ENCODE measurements at regions not wholly inside any gene's neighbourhood (a gene's known extent, or its start where the extent isn't known, plus 50 kb on each side); places are given as distances from the start of the nearest gene placed in this dataset.

DNA sequence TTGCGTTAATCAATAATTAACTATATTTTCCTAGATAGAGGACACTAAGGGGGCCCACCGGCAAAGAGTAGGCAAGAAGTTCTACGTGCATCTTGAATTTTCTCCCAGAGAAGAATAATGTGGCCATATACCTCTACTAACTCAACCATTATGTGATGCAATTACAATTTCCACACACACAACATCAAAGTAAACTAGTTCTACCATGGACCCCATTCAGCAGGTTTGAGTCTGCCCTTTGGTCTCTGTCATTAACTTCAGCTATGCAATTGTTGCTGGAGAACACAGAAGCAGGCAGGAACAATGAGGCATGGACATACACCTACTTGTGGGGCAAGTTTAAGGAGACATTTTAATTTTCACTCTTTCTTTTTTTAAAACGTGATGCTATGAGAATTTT lies 705.9 kb downstream of the PDCD6IP start:
- TF ChIP-seq CTCF (IDR thresholded peaks at IDR 0.05; ENCODE audit: low read depth, low read length) = no peak
- no peak for TF ChIP-seq POLR2A (IDR thresholded peaks at IDR 0.05; ENCODE audit: extremely low read depth, insufficient read length)
- TF ChIP-seq, protein P1, sequence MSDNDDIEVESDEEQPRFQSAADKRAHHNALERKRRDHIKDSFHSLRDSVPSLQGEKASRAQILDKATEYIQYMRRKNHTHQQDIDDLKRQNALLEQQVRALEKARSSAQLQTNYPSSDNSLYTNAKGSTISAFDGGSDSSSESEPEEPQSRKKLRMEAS (IDR thresholded peaks at IDR 0.05; ENCODE audit: low read depth, low read length) = no peak
